CD4-positive, alpha-beta T cell (primary cell): ENCODE measurements at regions not wholly inside any gene's neighbourhood (a gene's known extent, or its start where the extent isn't known, plus 50 kb on each side); places are given as distances from the start of the nearest gene placed in this dataset.
"Not testable (repeated sequence)": the region's sequence is repeated elsewhere in the genome, so short reads cannot be mapped to it uniquely, and the experiment has no call there.

Source experiments
- ATAC-seq: fragments of 200-7000 bp; cut with Tn5 transposase; one replicate; pipeline ENCODE4 v1.10.0; 2022; ENCODE audit warnings: mild to moderate bottlenecking; ENCODE audit not compliant: poor library complexity
- CTCF ChIA-PET: fragments of 350-600 bp; sonication (Branson Sonifier 250); formaldehyde crosslinking; loops from one replicate; lab custom pipeline; 2021; ENCODE audit warnings: antibody characterized with exemption, inconsistent platforms; lab: Charles Lee
- POLR2A ChIA-PET: fragments of 350-600 bp; sonication (Branson Sonifier 250); formaldehyde crosslinking; loops from one replicate; lab custom pipeline; 2021; ENCODE audit warnings: antibody characterized with exemption, inconsistent platforms; lab: Charles Lee
- DNase-seq, 14 experiments: peaks; one replicate each; pipeline ENCODE4 v3.0.0-alpha.2; 2013 to 2020; ENCODE audit warnings: mixed read lengths in 2 of 14
- H3K27ac ChIP-seq, 2 donors: one replicate each; pipeline versions ENCODE4 v1.5.1 to v1.7.0; 2013; ENCODE audit warnings: low read length in 2 of 2, low read depth in 1 of 2, mild to moderate bottlenecking in 1 of 2
- H3K27me3 ChIP-seq, 2 experiments: 1 replicate in 1 of 2; 2 replicates in 1 of 2; pipeline versions ENCODE4 v1.6.1 to v1.7.0; 2013; ENCODE audit warnings: low read length in 2 of 2, control low read depth in 1 of 2, mild to moderate bottlenecking in 1 of 2, moderate library complexity in 1 of 2; ENCODE audit not compliant: insufficient read depth in 2 of 2, control insufficient read depth in 1 of 2
- H3K36me3 ChIP-seq: one replicate; pipeline ENCODE4 v1.6.1; 2013; ENCODE audit warnings: low read length, control low read depth; ENCODE audit not compliant: insufficient read depth
- H3K4me1 ChIP-seq: one replicate; pipeline ENCODE4 v1.6.1; 2013; ENCODE audit warnings: low read length, control low read depth; ENCODE audit not compliant: insufficient read depth
- H3K4me3 ChIP-seq: one replicate; pipeline ENCODE4 v1.5.1; 2013; ENCODE audit warnings: mild to moderate bottlenecking, low read length, moderate library complexity
- H3K9me3 ChIP-seq, 2 experiments: 1 replicate in 1 of 2; 2 replicates in 1 of 2; pipeline versions ENCODE4 v1.6.1 to v1.7.0; 2013; ENCODE audit warnings: low read length in 2 of 2, mild to moderate bottlenecking in 2 of 2, control low read depth in 1 of 2, moderate library complexity in 1 of 2; ENCODE audit not compliant: control insufficient read depth in 1 of 2, insufficient read depth in 1 of 2
- H3K27ac Mint-ChIP-seq: one replicate; pipeline ENCODE4 v1.8.0; 2020; ENCODE audit warnings: mixed read lengths
- H3K27me3 Mint-ChIP-seq: one replicate; pipeline ENCODE4 v1.8.0; 2021; ENCODE audit warnings: mixed read lengths
- H3K36me3 Mint-ChIP-seq: one replicate; pipeline ENCODE4 v1.8.0; 2021; ENCODE audit warnings: low read depth, mixed read lengths
- H3K4me1 Mint-ChIP-seq: one replicate; pipeline ENCODE4 v1.8.0; 2021; ENCODE audit warnings: low read depth, mixed read lengths
- H3K4me3 Mint-ChIP-seq: one replicate; pipeline ENCODE4 v1.8.0; 2020; ENCODE audit warnings: mild to moderate bottlenecking, mixed read lengths
- H3K9me3 Mint-ChIP-seq: one replicate; pipeline ENCODE4 v1.8.0; 2020; ENCODE audit warnings: mixed read lengths
- intact Hi-C, 2 experiments: fragments of 100-400 bp; cut with DNase I in 1 of 2; cut with micrococcal nuclease in 1 of 2; formaldehyde crosslinking; loops; one replicate each; pipeline versions ENCODE4 v1.15.1 to v1.9.0; 2023 to 2025; cut with DNase I, micrococcal nuclease
- TF ChIP-seq, protein P1 (sequence below): fragments of 200-600 bp; IDR thresholded peaks from one replicate; pipeline ENCODE4 v1.8.0; 2022; ENCODE audit warnings: antibody characterized with exemption, mild to moderate bottlenecking

DNA sequence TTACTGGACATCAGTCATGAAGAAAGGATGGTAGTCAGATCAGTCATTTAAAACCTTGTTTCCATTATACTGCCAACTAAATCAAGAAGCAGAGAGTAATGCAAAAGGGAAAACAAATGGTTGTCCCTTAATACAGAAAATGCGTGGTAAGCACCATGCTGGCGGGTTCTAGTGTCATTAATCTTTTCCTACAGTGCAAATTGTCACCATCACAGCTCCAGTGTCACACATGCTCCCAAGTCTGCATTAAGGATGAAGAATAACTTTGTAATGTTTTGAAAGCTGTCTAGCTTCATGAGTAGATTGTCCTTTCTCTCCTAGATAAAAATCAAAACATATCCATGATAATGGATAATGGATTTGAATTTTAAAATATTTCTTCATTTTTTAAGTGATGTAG lies 735.6 kb downstream of the EPHA7 start:
- TF ChIP-seq, protein P1, sequence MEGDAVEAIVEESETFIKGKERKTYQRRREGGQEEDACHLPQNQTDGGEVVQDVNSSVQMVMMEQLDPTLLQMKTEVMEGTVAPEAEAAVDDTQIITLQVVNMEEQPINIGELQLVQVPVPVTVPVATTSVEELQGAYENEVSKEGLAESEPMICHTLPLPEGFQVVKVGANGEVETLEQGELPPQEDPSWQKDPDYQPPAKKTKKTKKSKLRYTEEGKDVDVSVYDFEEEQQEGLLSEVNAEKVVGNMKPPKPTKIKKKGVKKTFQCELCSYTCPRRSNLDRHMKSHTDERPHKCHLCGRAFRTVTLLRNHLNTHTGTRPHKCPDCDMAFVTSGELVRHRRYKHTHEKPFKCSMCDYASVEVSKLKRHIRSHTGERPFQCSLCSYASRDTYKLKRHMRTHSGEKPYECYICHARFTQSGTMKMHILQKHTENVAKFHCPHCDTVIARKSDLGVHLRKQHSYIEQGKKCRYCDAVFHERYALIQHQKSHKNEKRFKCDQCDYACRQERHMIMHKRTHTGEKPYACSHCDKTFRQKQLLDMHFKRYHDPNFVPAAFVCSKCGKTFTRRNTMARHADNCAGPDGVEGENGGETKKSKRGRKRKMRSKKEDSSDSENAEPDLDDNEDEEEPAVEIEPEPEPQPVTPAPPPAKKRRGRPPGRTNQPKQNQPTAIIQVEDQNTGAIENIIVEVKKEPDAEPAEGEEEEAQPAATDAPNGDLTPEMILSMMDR = no peak
- Mint-ChIP-seq H3K27ac (no peak overlapping the region), H3K36me3 (no peaks in the 10 kb centered on the region), H3K9me3 (no peaks in the 10 kb centered on the region), H3K4me1 (no peaks in the 10 kb centered on the region), H3K4me3 (no peak overlapping the region), H3K27me3 (no peaks in the 10 kb centered on the region)
- ChIA-PET POLR2A (no interaction called here), CTCF (no interaction called here)
- no peak overlapping the region for H3K27ac ChIP-seq
- no peaks in the 10 kb centered on the region for H3K27me3 ChIP-seq
- DNase-seq = no peak
- intact Hi-C loops = no loop called here
- ATAC-seq = no peak
- H3K4me1 ChIP-seq = no peaks in the 10 kb centered on the region
- no peaks in the 10 kb centered on the region for H3K9me3 ChIP-seq
- H3K36me3 ChIP-seq = no peaks in the 10 kb centered on the region
- H3K4me3 ChIP-seq = no peak overlapping the region

DNA sequence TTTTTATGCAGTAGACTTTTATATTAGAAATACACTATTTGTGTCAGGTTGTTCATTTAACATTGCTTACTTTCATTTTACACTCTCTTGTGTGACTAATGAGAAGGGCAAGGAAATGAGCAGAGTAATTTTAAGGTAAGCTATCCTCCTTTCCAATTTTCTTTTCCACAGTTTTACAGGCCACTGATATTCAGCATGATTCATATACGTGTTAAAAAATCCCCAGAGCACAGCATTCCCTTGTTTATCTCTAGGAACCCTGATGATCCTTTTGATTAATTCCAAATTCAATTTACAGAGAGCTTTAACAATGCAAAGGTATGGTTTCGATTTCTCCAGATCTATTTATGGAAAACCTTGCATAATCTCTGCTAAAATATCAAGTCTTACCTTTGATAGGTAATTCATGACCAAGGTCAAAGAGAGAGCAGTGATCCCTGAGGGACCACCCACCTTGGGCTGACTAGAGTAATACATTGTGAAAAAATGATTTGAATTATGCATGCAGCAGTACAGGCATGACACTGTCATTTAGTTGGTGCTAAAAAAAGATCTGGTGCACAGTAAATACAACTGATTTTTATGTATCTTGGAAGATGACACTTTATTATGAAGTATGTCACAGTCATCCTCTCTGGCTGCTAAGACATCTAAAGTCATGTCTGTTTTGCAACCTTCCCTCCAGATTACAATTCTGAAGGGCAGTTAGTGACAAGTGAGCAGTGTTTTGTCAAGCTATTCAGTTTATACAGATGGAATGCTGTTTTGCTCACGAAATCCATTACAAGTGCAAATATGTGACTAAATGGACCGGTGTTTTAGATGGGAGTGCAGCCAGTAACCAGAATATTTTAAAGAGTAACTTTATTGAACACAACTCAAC lies 736.6 kb downstream of the EPHA7 start:
- H3K4me1 ChIP-seq = no peaks in the 10 kb centered on the region
- no peak overlapping the region for H3K4me3 Mint-ChIP-seq
- no peaks in the 10 kb centered on the region for H3K4me1 Mint-ChIP-seq
- H3K27ac Mint-ChIP-seq = no peak overlapping the region
- H3K36me3 ChIP-seq = no peaks in the 10 kb centered on the region
- H3K27me3 ChIP-seq = no peaks in the 10 kb centered on the region
- H3K9me3 Mint-ChIP-seq = no peaks in the 10 kb centered on the region
- no peaks in the 10 kb centered on the region for H3K36me3 Mint-ChIP-seq
- H3K27me3 Mint-ChIP-seq = no peaks in the 10 kb centered on the region
- TF ChIP-seq, protein P1 = no peak
- H3K9me3 ChIP-seq = no peaks in the 10 kb centered on the region
- no peak overlapping the region for H3K4me3 ChIP-seq
- H3K27ac ChIP-seq = no peak overlapping the region
- intact Hi-C loops = no loop called here
- ATAC-seq (no peak), DNase-seq (no peak)
- ChIA-PET CTCF (no interaction called here), POLR2A (no interaction called here)

- ATAC-seq = no peak
These were observed 738.0 kb downstream of the EPHA7 start for GRCh38 chr6:92681401-92681800.

GRCh38 chr6:92671462-92671861 lies 747.9 kb downstream of the EPHA7 start:
- H3K27ac Mint-ChIP-seq, CTCF ChIA-PET, H3K4me3 Mint-ChIP-seq, intact Hi-C loops, H3K36me3 Mint-ChIP-seq, H3K4me1 ChIP-seq, H3K9me3 ChIP-seq, H3K27ac ChIP-seq, H3K4me1 Mint-ChIP-seq, H3K36me3 ChIP-seq, H3K27me3 Mint-ChIP-seq, H3K4me3 ChIP-seq, H3K27me3 ChIP-seq, ATAC-seq, POLR2A ChIA-PET: not testable (repeated sequence)
- H3K9me3 Mint-ChIP-seq = peaks cover 11% of the 10 kb centered on the region
- peak in 2 of 14 experiments; percentile 4 to 14 for DNase-seq

More at GRCh38 chr6:92681401-92681800, 738.0 kb downstream of the EPHA7 start:
- H3K27ac ChIP-seq = no peak overlapping the region
- no peaks in the 10 kb centered on the region for H3K4me1 ChIP-seq
- Mint-ChIP-seq H3K36me3 (no peaks in the 10 kb centered on the region), H3K4me1 (no peaks in the 10 kb centered on the region), H3K27ac (no peak overlapping the region), H3K27me3 (no peaks in the 10 kb centered on the region), H3K4me3 (no peak overlapping the region), H3K9me3 (peaks cover 3% of the 10 kb centered on the region)
- H3K4me3 ChIP-seq = no peak overlapping the region
- DNase-seq = no peak
- H3K27me3 ChIP-seq = no peaks in the 10 kb centered on the region
- ChIA-PET POLR2A (no interaction called here), CTCF (no interaction called here)
- TF ChIP-seq, protein P1 = no peak
- H3K9me3 ChIP-seq = no peaks in the 10 kb centered on the region
- intact Hi-C loops = no loop called here
- H3K36me3 ChIP-seq = no peaks in the 10 kb centered on the region
